Common myeloid progenitor, CD34-positive (primary cell): ENCODE measurements at regions not wholly inside any gene's neighbourhood (a gene's known extent, or its start where the extent isn't known, plus 50 kb on each side); places are given as distances from the start of the nearest gene placed in this dataset.

Source experiments
- CTCF ChIA-PET: fragments of 350-600 bp; sonication (Branson Sonifier 250); formaldehyde crosslinking; loops from one replicate; lab custom pipeline; 2021; ENCODE audit warnings: antibody characterized with exemption; lab: Charles Lee
- POLR2A ChIA-PET: fragments of 350-600 bp; sonication (Branson Sonifier 250); formaldehyde crosslinking; loops from one replicate; lab custom pipeline; 2021; ENCODE audit warnings: antibody characterized with exemption; lab: Charles Lee
- DNase-seq, 3 donors: peaks; one replicate each; pipeline versions ENCODE4 v3.0.0 to v3.0.0-alpha.2; 2013
- H3K27ac ChIP-seq, 2 experiments: 1 replicate in 1 of 2; 2 replicates in 1 of 2; pipeline ENCODE4 v1.7.0; 2013; ENCODE audit warnings: inconsistent platforms in 2 of 2, low read length in 2 of 2, mild to moderate bottlenecking in 2 of 2, low read depth in 1 of 2, moderate library complexity in 1 of 2; ENCODE audit not compliant: severe bottlenecking in 2 of 2, insufficient read depth in 1 of 2, poor library complexity in 1 of 2
- H3K27me3 ChIP-seq, 5 experiments: replicated peaks in 2 of 5; 1 replicate in 3 of 5; 2 replicates in 2 of 5; pipeline versions ENCODE4 v1.6.1 to v1.7.0; 2013; ENCODE audit warnings: low read length in 4 of 5, mild to moderate bottlenecking in 2 of 5, moderate library complexity in 2 of 5, inconsistent platforms in 1 of 5; ENCODE audit not compliant: insufficient read depth in 5 of 5, control insufficient read depth in 4 of 5
- H3K36me3 ChIP-seq, 4 experiments: 1 replicate in 2 of 4; 2 replicates in 2 of 4; pipeline versions ENCODE4 v1.6.1 to v1.7.0; 2013; ENCODE audit warnings: low read length in 3 of 4, control low read depth in 1 of 4, mild to moderate bottlenecking in 1 of 4; ENCODE audit not compliant: control insufficient read depth in 4 of 4, insufficient read depth in 4 of 4
- H3K4me1 ChIP-seq, 4 experiments: 1 replicate in 3 of 4; 2 replicates in 1 of 4; pipeline versions ENCODE4 v1.6.1 to v1.7.1; 2013; ENCODE audit warnings: low read length in 3 of 4, mild to moderate bottlenecking in 3 of 4, control low read depth in 1 of 4, inconsistent platforms in 1 of 4, moderate library complexity in 1 of 4; ENCODE audit not compliant: control insufficient read depth in 4 of 4, insufficient read depth in 4 of 4; ENCODE audit errors: control extremely low read depth in 1 of 4
- H3K4me3 ChIP-seq, 7 experiments: 1 replicate in 4 of 7; 2 replicates in 3 of 7; pipeline versions ENCODE4 v1.5.1 to v1.7.0; 2013; ENCODE audit warnings: mild to moderate bottlenecking in 7 of 7, low read length in 6 of 7, moderate library complexity in 6 of 7, inconsistent platforms in 2 of 7, low read depth in 2 of 7, control low read depth in 1 of 7; ENCODE audit not compliant: insufficient read depth in 4 of 7, control insufficient read depth in 1 of 7; ENCODE audit errors: extremely low read depth in 1 of 7
- H3K9me3 ChIP-seq, 5 experiments: 1 replicate in 4 of 5; 2 replicates in 1 of 5; pipeline versions ENCODE4 v1.6.1 to v1.7.1; 2013; ENCODE audit warnings: low read length in 4 of 5, mild to moderate bottlenecking in 2 of 5, inconsistent platforms in 1 of 5, low read depth in 1 of 5, moderate library complexity in 1 of 5; ENCODE audit not compliant: control insufficient read depth in 4 of 5, insufficient read depth in 2 of 5; ENCODE audit errors: control extremely low read depth in 1 of 5
- WGBS: methylation state at CpG from one replicate; pipeline ENCODE4 v1.1.5; 2013; ENCODE audit not compliant: insufficient coverage; 5-methylcytosine and 5-hydroxymethylcytosine counted together

- CTCF ChIA-PET: no interaction called here
- no CpG with 5 or more reads among the region's 2 CpGs for WGBS
These were observed 77.6 kb upstream of the POMGNT2 start for GRCh38 chr3:43183456-43183855.

GRCh38 chr3:43181202-43181821, 75.4 kb upstream of the POMGNT2 start:
- Histone ChIP-seq H3K4me3 (no peak overlapping the region), H3K4me1 (peaks cover 23 to 54% (median 48%) of the 10 kb centered on the region in 4 experiments), H3K27me3 (no peaks in the 10 kb centered on the region), H3K9me3 (no peaks in the 10 kb centered on the region), H3K27ac (no peak overlapping the region), H3K36me3 (no peaks in the 10 kb centered on the region)
- POLR2A ChIA-PET: interaction anchor here (0.6 kb wide), 1 partner anchor 1171 kb away, joined by 3 read pairs; no protein-coding TSS in a partner anchor
- CTCF ChIA-PET: interaction anchor here (3.9 kb wide), 1 partner anchor 19 kb away, joined by 24 read pairs; no protein-coding TSS in a partner anchor
- 59% methylated on average over 9 of the region's 13 CpGs for WGBS
- peak in 2 of 3 donors; percentile 45 to 50 for DNase-seq

More at GRCh38 chr3:43183456-43183855, 77.6 kb upstream of the POMGNT2 start:
- H3K36me3 ChIP-seq: no peaks in the 10 kb centered on the region
- POLR2A ChIA-PET: no interaction called here
- peaks cover 16 to 42% (median 33%) of the 10 kb centered on the region in 4 experiments for H3K4me1 ChIP-seq
- H3K27ac ChIP-seq: no peak overlapping the region
- H3K27me3 ChIP-seq: no peaks in the 10 kb centered on the region
- no peak overlapping the region for H3K4me3 ChIP-seq
- no peak for DNase-seq
- H3K9me3 ChIP-seq: no peaks in the 10 kb centered on the region

DNA sequence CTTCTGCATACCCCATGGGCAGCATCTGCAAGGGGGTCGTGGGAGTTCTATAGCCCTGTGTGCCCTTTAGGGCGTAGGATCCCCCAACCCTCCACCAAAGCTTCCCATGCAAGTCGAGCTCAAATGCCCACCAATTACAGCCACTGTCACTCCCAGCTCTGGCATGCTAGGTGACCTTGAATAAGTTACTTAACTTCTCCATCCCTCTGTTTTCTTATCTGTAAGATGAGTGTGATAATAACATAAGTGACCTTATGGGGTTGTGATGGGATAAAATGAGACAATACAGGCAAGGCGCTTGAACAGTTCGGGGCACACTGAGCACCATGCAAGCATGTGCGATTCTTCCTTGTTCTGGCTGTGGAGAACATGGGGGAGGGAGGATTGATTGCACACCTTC, 74.8 kb upstream of the POMGNT2 start:
- Histone ChIP-seq H3K27me3 (no peaks in the 10 kb centered on the region), H3K4me1 (peaks cover 23 to 55% (median 48%) of the 10 kb centered on the region in 4 experiments), H3K4me3 (peak overlapping the region in 5 of 7 experiments; percentile 8 to 55 (median 21)), H3K27ac (no peak overlapping the region), H3K9me3 (no peaks in the 10 kb centered on the region), H3K36me3 (no peaks in the 10 kb centered on the region)
- ChIA-PET CTCF (interaction anchor here (1.1 to 3.9 kb wide), 2 partner anchors 18 to 324 kb away, joined by 3 to 24 read pairs; no protein-coding TSS in a partner anchor), POLR2A (no interaction called here)
- DNase-seq: no peak
- 82% methylated on average over 5 of the region's 6 CpGs for WGBS

DNA sequence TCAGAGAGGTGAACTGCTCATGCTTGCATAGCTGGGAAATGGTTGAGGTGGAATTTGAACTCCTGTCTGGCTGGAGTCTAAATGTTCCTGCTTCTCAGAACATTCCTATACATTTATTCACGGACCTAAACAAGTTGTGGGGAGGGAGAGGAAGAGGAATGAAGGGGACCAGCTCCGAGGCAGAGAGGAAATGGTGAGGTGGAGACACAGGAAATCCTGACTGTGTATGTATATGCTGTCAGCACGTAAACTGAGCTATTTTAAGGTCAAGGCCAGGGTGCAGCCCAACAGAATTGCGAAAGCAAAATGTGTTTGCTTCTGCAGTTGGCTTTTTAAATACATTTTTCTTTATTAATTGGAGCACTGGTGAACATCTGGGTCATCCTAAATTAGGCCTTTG, 74.1 kb upstream of the POMGNT2 start:
- Histone ChIP-seq H3K27ac (peak overlapping the region; percentile 4 to 32), H3K4me3 (peak overlapping the region in 6 of 7 experiments; percentile 1 to 55 (median 16)), H3K27me3 (no peaks in the 10 kb centered on the region), H3K4me1 (peaks cover 23 to 55% (median 48%) of the 10 kb centered on the region in 4 experiments), H3K9me3 (no peaks in the 10 kb centered on the region), H3K36me3 (no peaks in the 10 kb centered on the region)
- WGBS: 0% methylated on average over 3 of the region's 4 CpGs
- ChIA-PET CTCF (interaction anchor here (1.1 to 3.9 kb wide), 2 partner anchors 17 to 324 kb away, joined by 3 to 24 read pairs; no protein-coding TSS in a partner anchor), POLR2A (no interaction called here)
- DNase-seq: peak; percentile 17 to 54 (median 50)

DNA sequence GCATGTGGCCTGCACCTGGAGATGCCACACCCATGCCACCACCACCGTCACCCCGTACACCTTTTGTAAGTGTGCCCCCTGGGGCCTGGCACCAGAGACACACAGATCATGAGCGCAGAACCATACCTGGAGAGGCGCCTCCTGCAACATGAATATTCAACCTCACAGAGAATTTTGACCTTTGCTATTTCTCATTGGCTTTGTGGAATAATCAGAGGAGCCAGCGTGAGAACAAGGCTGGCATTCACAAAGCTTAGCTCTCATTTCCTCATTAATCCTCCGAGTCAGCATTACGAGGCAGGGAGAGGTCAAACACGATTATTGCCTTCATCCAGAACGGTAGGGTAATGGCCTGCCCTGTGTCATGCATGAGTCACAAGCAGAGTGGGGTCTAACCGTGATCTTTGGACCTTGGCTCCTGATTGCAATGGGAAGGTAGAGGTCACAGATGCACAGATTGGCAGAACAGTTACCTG, 73.0 kb upstream of the POMGNT2 start:
- 91% methylated on average over 7 of the region's 10 CpGs for WGBS
- ChIA-PET CTCF (interaction anchor here (1.1 to 3.9 kb wide), 2 partner anchors 14 to 16 kb away, joined by 3 to 24 read pairs; no protein-coding TSS in a partner anchor), POLR2A (no interaction called here)
- Histone ChIP-seq H3K27ac (no peak overlapping the region), H3K4me3 (no peak overlapping the region), H3K4me1 (peaks cover 23 to 55% (median 48%) of the 10 kb centered on the region in 4 experiments), H3K9me3 (peaks cover 0 to 5% (median 4%) of the 10 kb centered on the region in 5 experiments), H3K27me3 (no peaks in the 10 kb centered on the region), H3K36me3 (no peaks in the 10 kb centered on the region)
- DNase-seq: peak in 1 of 3 donors; percentile 11

DNA sequence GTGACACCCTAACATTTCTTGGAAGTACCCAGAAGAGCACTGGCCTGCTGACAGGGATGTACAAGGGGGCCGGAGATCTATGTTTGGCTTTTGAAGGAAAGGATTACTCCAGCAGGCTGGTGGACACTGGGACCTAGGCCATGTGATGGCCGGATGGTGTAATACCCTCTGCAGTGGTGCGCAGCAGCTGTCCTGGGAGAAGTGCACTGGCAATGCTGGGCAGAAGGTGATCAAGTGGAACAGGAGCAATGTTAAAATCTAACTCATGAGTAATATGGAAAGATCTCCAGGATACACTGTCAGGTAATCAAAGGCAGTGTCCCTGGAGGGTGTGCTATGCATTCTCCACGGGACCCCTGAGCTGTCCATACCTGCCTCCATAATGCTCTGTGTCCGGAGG, 71.2 kb upstream of the POMGNT2 start:
- WGBS: 95% methylated on average over 4 of the region's 5 CpGs
- peaks cover 0 to 9% (median 6%) of the 10 kb centered on the region in 5 experiments for H3K9me3 ChIP-seq
- no peak overlapping the region for H3K27ac ChIP-seq
- CTCF ChIA-PET: interaction anchor here (1.1 kb wide), 1 partner anchor 35 kb away, joined by 3 read pairs; no protein-coding TSS in a partner anchor
- POLR2A ChIA-PET: no interaction called here
- H3K4me3 ChIP-seq: peak overlapping the region in 2 of 7 experiments; percentile 12 to 13
- peaks cover 23 to 50% (median 43%) of the 10 kb centered on the region in 4 experiments for H3K4me1 ChIP-seq
- H3K36me3 ChIP-seq: no peaks in the 10 kb centered on the region
- H3K27me3 ChIP-seq: no peaks in the 10 kb centered on the region
- no peak for DNase-seq

- peak overlapping the region in 1 of 2 experiments; percentile 25 for H3K27ac ChIP-seq
- 27% methylated on average over 4 of the region's 4 CpGs for WGBS
- H3K36me3 ChIP-seq: no peaks in the 10 kb centered on the region
- POLR2A ChIA-PET: no interaction called here
- H3K9me3 ChIP-seq: peaks cover 0 to 9% (median 6%) of the 10 kb centered on the region in 5 experiments
- peaks cover 23 to 47% (median 43%) of the 10 kb centered on the region in 4 experiments for H3K4me1 ChIP-seq
- peak in 2 of 3 donors; percentile 26 to 42 for DNase-seq
- no peaks in the 10 kb centered on the region for H3K27me3 ChIP-seq
- CTCF ChIA-PET: interaction anchor here (1.1 to 2.4 kb wide), 3 partner anchors 11 to 35 kb away, joined by 3 to 13 read pairs (median 5); no protein-coding TSS in a partner anchor
- peak overlapping the region in 2 of 7 experiments; percentile 13 to 20 for H3K4me3 ChIP-seq
These were observed 70.8 kb upstream of the POMGNT2 start for GRCh38 chr3:43176666-43177065.
